ENCODE measurements at regions not wholly inside any gene's neighbourhood (a gene's known extent, or its start where the extent isn't known, plus 50 kb on each side); places are given as distances from the start of the nearest gene placed in this dataset.

DNA sequence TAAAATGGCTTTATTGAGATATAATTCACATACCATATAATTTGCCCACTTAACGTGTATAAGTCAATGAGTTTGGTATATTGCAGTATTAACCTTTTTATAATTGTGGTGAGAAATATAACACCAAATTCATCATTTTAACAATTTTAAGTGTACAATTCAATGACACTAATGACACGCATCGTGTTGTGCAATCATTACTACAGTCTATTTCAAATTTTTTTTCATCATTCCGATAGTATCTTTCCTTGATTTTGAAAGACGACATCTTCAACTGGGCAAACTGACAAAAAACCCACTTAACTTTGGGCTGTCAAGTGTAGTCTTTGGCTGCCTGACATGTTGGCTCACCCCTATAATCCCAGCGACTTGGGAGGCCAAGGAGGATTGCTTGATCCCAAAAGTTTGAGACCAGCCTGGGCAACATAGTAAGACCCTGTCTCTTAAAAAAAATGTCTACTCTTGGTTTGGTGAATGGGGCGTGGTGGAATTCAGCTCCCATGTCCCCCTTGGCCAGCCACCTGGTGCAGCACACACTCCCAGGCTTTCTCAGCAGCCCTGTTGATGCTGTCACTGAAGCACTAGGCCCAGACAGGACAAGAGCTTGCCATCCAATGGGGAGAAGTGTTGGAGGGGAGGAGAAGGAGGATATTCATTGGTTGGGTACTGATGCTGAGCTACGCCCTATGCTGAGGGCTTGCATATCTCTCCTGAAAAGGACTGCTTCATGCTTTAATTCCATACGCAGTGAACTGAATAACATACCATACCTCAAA is 150.5 kb downstream of the CD83 start:
- no peaks in the 10 kb centered on the region for H3K4me1 ChIP-seq
- peaks cover 0 to 17% (median 12%) of the 10 kb centered on the region in 4 donors for H3K9me3 ChIP-seq
- no peak overlapping the region for H3K27ac ChIP-seq (replicated peaks in 1 of 4)
- intact Hi-C loops (cut with DNase I): no loop called here
- no peak for TF ChIP-seq EP300 (IDR thresholded peaks at IDR 0.05)
- no peak for TF ChIP-seq POLR2A (IDR thresholded peaks at IDR 0.05; ENCODE audit: low read depth)
- no peak for TF ChIP-seq POLR2AphosphoS5 (IDR thresholded peaks at IDR 0.05)
- no peak for TF ChIP-seq CTCF (IDR thresholded peaks at IDR 0.05)
- H3K36me3 ChIP-seq: no peaks in the 10 kb centered on the region
- H3K4me3 ChIP-seq: no peak overlapping the region
- DNase-seq (ENCODE audit: extremely low spot score): peak; percentile 64
- WGBS: 91% methylated on average over 9 of the region's 9 CpGs
- H3K27me3 ChIP-seq: no peaks in the 10 kb centered on the region

DNA sequence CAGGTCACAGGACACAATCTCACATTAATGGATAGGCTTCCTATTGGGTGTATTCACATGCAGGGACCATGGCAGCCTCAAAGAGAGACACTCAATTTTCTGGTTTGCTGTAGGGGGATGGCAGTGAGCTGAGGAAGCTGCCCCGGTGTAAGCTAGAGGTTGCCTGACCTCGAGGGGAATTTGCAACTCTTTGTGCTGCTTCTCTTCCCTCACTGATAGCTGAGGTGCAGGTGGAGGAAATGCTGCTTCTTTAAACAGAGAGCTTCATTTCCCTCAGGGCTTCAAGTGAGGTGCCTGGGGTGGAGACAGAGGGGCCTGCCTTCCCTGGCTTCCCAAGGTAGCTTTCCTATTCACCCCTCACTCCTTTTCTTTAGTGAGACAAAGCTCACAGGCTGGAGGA is 151.9 kb downstream of the CD83 start:
- peak; percentile 72 for DNase-seq (ENCODE audit: extremely low spot score)
- no peak overlapping the region for H3K27ac ChIP-seq (replicated peaks in 1 of 4)
- intact Hi-C loops (cut with DNase I): no loop called here
- no peaks in the 10 kb centered on the region for H3K36me3 ChIP-seq
- no peak for TF ChIP-seq POLR2A (IDR thresholded peaks at IDR 0.05; ENCODE audit: low read depth)
- TF ChIP-seq POLR2AphosphoS5 (IDR thresholded peaks at IDR 0.05): no peak
- no peak for TF ChIP-seq CTCF (IDR thresholded peaks at IDR 0.05)
- TF ChIP-seq EP300 (IDR thresholded peaks at IDR 0.05): no peak
- 85% methylated on average over 2 of the region's 2 CpGs for WGBS
- peaks cover 0 to 8% (median 2%) of the 10 kb centered on the region in 4 donors for H3K9me3 ChIP-seq
- H3K4me1 ChIP-seq: no peaks in the 10 kb centered on the region
- H3K4me3 ChIP-seq: no peak overlapping the region
- H3K27me3 ChIP-seq: no peaks in the 10 kb centered on the region

GRCh38 chr6:14270142-14270893 is 152.7 kb downstream of the CD83 start:
- intact Hi-C loops (cut with DNase I): no loop called here
- H3K36me3 ChIP-seq: no peaks in the 10 kb centered on the region
- no peak overlapping the region for H3K27ac ChIP-seq (replicated peaks in 1 of 4)
- WGBS: 91% methylated on average over 5 of the region's 5 CpGs
- peaks cover 4 to 7% (median 5%) of the 10 kb centered on the region in 4 donors for H3K4me1 ChIP-seq
- DNase-seq (ENCODE audit: extremely low spot score): peak; percentile 60
- H3K9me3 ChIP-seq: peaks cover 0 to 8% (median 0%) of the 10 kb centered on the region in 4 donors
- H3K4me3 ChIP-seq: no peak overlapping the region
- TF ChIP-seq POLR2AphosphoS5 (IDR thresholded peaks at IDR 0.05): no peak
- no peak for TF ChIP-seq EP300 (IDR thresholded peaks at IDR 0.05)
- TF ChIP-seq CTCF (IDR thresholded peaks at IDR 0.05): no peak
- TF ChIP-seq POLR2A (IDR thresholded peaks at IDR 0.05; ENCODE audit: low read depth): no peak
- no peaks in the 10 kb centered on the region for H3K27me3 ChIP-seq

- Histone ChIP-seq H3K4me1 (peaks cover 10 to 15% (median 13%) of the 10 kb centered on the region in 4 donors), H3K4me3 (no peak overlapping the region), H3K36me3 (no peaks in the 10 kb centered on the region), H3K27ac (replicated peaks in 1 of 4) (no peak overlapping the region), H3K9me3 (peaks cover 0 to 8% (median 0%) of the 10 kb centered on the region in 4 donors), H3K27me3 (no peaks in the 10 kb centered on the region)
- 61% methylated on average over 9 of the region's 11 CpGs for WGBS
- no peak for TF ChIP-seq EP300 (IDR thresholded peaks at IDR 0.05)
- TF ChIP-seq POLR2AphosphoS5 (IDR thresholded peaks at IDR 0.05): no peak
- no peak for TF ChIP-seq CTCF (IDR thresholded peaks at IDR 0.05)
- TF ChIP-seq POLR2A (IDR thresholded peaks at IDR 0.05; ENCODE audit: low read depth): no peak
- intact Hi-C loops (cut with DNase I): no loop called here
- DNase-seq (ENCODE audit: extremely low spot score): peak; percentile 39
Measured at GRCh38 chr6:14270925-14271788, 153.6 kb downstream of the CD83 start.
